Right lobe of liver (tissue), 6 donors: ENCODE measurements at regions not wholly inside any gene's neighbourhood (a gene's known extent, or its start where the extent isn't known, plus 50 kb on each side); places are given as distances from the start of the nearest gene placed in this dataset.

Experiments used
- ATAC-seq, 4 donors: fragments of 200-7000 bp; cut with Tn5 transposase; one replicate each; pipeline ENCODE4 v1.9.1; 2020; ENCODE audit warnings: mild to moderate bottlenecking in 4 of 4, moderate library complexity in 4 of 4
- DNase-seq, 3 donors: peaks; one replicate each; pipeline ENCODE4 v3.0.0-alpha.2; 2020
- H3K27ac ChIP-seq, 3 donors: fragments of 200-600 bp; one replicate each; pipeline ENCODE4 v1.8.0; 2022
- H3K27me3 ChIP-seq, 2 donors: fragments of 200-600 bp; one replicate each; pipeline ENCODE4 v1.8.0; 2022
- H3K36me3 ChIP-seq, 4 donors: fragments of 200-600 bp; sonication (generic) in 1 of 4; one replicate each; pipeline versions ENCODE4 v1.5.1 to v1.8.0; 2017 to 2022; ENCODE audit warnings: control low read depth in 1 of 4
- H3K4me1 ChIP-seq, 4 donors: fragments of 200-600 bp; sonication (generic) in 1 of 4; one replicate each; pipeline versions ENCODE4 v1.5.1 to v1.8.0; 2017 to 2022; ENCODE audit warnings: control low read depth in 1 of 4
- H3K4me3 ChIP-seq, 3 donors: fragments of 200-600 bp; one replicate each; pipeline ENCODE4 v1.8.0; 2022
- H3K9me3 ChIP-seq, 4 donors: fragments of 200-600 bp; sonication (generic) in 1 of 4; one replicate each; pipeline versions ENCODE4 v1.5.1 to v1.8.0; 2017 to 2022; ENCODE audit warnings: control low read depth in 1 of 4
- POLR2A ChIP-seq: fragments of 450-650 bp; IDR thresholded peaks from one replicate; pipeline ENCODE4 v1.6.1; 2017; ENCODE audit warnings: antibody characterized with exemption, mild to moderate bottlenecking
- WGBS: methylation state at CpG from one replicate; pipeline ENCODE4 v1.1.6; 2018; ENCODE audit warnings: low coverage, low lambda C conversion rate; ENCODE audit not compliant: insufficient coverage; ENCODE audit errors: missing lambda C conversion rate; 5-methylcytosine and 5-hydroxymethylcytosine counted together
- intact Hi-C, 2 donors: fragments of 100-400 bp; cut with DNase I; formaldehyde crosslinking; loops; one replicate each; pipeline versions ENCODE4 v1.11.2 to v1.14.1; 2022
- TF ChIP-seq, protein P1 (sequence below), 4 donors: fragments of 200-600 bp in 3 of 4; fragments of 450-650 bp in 1 of 4; IDR thresholded peaks; one replicate each; pipeline versions ENCODE4 v1.5.1 to v1.8.0; 2016 to 2022; ENCODE audit warnings: antibody characterized with exemption in 4 of 4, mild to moderate bottlenecking in 2 of 4
- donor health status: DM: no; HTN: yes; CAD: no.
- donor health status: DM: no; HTN: no; CAD: no.
- donor health status: DM: no; HTN: no; CAD: no.
- donor health status: DM: no; HTN: yes; CAD: no.
- donor health status: DM: no; HTN: yes; CAD: no.

DNA sequence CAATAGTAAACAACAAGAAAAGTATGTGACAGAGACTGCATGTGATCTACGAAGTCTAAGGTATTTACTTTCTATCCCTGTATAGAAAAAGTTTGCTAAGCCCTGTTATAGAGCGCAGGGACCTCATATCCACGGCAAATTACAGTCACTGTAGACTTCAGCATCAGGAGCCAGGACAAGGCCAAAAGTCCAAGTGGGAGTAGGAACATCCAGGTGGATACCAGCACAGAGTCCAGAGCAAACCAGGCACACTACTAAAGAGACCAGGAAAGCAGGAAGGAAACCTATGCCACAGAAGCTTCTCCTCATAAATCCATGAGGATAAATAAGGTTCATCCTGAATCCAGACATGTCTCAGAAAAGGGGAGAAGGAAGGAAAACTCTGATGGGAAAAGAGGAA lies 342.2 kb upstream of the HTR2A start:
- no peak for DNase-seq
- H3K4me1 ChIP-seq: no peaks in the 10 kb centered on the region
- no peaks in the 10 kb centered on the region for H3K27me3 ChIP-seq
- intact Hi-C loops: no loop called here
- TF ChIP-seq, protein P1, sequence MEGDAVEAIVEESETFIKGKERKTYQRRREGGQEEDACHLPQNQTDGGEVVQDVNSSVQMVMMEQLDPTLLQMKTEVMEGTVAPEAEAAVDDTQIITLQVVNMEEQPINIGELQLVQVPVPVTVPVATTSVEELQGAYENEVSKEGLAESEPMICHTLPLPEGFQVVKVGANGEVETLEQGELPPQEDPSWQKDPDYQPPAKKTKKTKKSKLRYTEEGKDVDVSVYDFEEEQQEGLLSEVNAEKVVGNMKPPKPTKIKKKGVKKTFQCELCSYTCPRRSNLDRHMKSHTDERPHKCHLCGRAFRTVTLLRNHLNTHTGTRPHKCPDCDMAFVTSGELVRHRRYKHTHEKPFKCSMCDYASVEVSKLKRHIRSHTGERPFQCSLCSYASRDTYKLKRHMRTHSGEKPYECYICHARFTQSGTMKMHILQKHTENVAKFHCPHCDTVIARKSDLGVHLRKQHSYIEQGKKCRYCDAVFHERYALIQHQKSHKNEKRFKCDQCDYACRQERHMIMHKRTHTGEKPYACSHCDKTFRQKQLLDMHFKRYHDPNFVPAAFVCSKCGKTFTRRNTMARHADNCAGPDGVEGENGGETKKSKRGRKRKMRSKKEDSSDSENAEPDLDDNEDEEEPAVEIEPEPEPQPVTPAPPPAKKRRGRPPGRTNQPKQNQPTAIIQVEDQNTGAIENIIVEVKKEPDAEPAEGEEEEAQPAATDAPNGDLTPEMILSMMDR (IDR thresholded peaks at IDR 0.05): no peak
- no peak for TF ChIP-seq POLR2A
- H3K27ac ChIP-seq: no peak overlapping the region
- WGBS: 71% methylated on average over 3 of the region's 3 CpGs
- no peaks in the 10 kb centered on the region for H3K36me3 ChIP-seq
- no peak overlapping the region for H3K4me3 ChIP-seq
- peak in 1 of 4 donors; percentile 40 for ATAC-seq
- no peaks in the 10 kb centered on the region for H3K9me3 ChIP-seq

DNA sequence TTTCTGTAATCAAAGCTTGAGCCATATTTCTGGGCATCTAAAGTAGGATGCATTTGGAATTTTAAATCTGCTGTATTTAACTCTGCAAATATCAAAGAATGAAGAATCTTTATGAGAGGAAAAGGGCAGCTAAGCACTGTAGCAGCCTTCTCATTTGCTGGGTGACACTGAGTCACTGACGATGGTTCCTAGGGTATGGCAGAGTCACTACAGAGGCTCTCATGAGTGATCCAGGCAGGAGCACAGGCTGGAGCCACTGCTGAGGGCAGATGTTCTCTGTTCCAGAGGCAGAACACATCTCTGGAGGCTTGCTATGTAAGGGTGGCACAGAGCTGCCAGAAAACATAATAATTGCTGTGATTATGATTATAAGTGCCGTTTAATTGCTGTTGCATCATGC lies 340.7 kb upstream of the HTR2A start:
- TF ChIP-seq, protein P1 (IDR thresholded peaks at IDR 0.05): no peak
- TF ChIP-seq POLR2A: no peak
- H3K27me3 ChIP-seq: no peaks in the 10 kb centered on the region
- H3K9me3 ChIP-seq: no peaks in the 10 kb centered on the region
- no peak overlapping the region for H3K4me3 ChIP-seq
- no peak for ATAC-seq
- 66% methylated on average over 2 of the region's 2 CpGs for WGBS
- H3K27ac ChIP-seq: no peak overlapping the region
- DNase-seq: no peak
- intact Hi-C loops: no loop called here
- H3K36me3 ChIP-seq: no peaks in the 10 kb centered on the region
- H3K4me1 ChIP-seq: no peaks in the 10 kb centered on the region

DNA sequence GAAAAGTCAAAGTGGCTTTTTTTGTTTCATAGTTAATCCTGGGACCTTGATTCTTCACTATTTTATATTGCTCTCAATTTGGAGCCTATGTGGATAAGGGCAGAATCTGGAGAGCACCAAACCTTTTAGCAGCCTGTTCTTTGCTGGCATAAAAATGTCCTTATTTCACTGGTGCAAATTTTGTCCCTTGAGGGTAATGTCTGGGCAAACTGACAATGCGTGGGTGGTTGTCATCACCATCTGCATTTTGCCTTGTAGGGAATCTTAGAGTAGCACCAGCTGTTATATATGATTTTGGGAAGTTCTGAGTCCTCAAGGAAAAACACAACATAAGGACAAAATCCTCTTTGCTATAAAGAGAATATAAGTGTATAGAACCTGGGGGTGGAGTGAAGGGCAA lies 336.9 kb upstream of the HTR2A start:
- H3K9me3 ChIP-seq: no peaks in the 10 kb centered on the region
- H3K27ac ChIP-seq: no peak overlapping the region
- no peaks in the 10 kb centered on the region for H3K27me3 ChIP-seq
- no peaks in the 10 kb centered on the region for H3K4me1 ChIP-seq
- TF ChIP-seq POLR2A: no peak
- TF ChIP-seq, protein P1 (IDR thresholded peaks at IDR 0.05): no peak
- no peaks in the 10 kb centered on the region for H3K36me3 ChIP-seq
- no peak for DNase-seq
- no peak overlapping the region for H3K4me3 ChIP-seq
- intact Hi-C loops: no loop called here
- ATAC-seq: no peak
- 67% methylated on average over 1 of the region's 1 CpG for WGBS

DNA sequence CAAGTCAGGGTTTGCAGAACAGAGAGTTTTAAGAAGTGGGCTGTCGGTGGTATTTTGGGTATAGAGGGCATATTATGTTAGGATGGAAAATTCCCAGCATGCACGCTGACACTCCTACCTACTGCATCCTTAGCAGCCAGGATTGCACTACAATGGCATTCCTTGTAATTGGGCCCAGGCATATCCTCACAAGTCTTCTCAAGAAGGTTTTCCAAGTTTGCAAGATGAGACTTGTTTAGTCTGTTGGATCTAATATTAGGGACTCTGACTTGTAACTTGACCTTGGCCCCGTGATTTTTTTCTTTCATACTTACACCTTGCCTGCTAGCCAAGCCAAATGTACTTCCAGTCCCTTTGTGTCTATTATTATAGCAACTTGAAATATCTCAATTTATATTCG lies 335.7 kb upstream of the HTR2A start:
- Histone ChIP-seq H3K27ac (no peak overlapping the region), H3K4me3 (no peak overlapping the region), H3K4me1 (no peaks in the 10 kb centered on the region), H3K9me3 (no peaks in the 10 kb centered on the region), H3K27me3 (no peaks in the 10 kb centered on the region), H3K36me3 (no peaks in the 10 kb centered on the region)
- DNase-seq (no peak), ATAC-seq (no peak)
- no peak for TF ChIP-seq POLR2A
- TF ChIP-seq, protein P1 (IDR thresholded peaks at IDR 0.05): no peak
- WGBS: 74% methylated on average over 3 of the region's 4 CpGs
- intact Hi-C loops: no loop called here

GRCh38 chr13:47230155-47230554 lies 333.3 kb upstream of the HTR2A start:
- DNase-seq: no peak
- H3K4me1 ChIP-seq: no peaks in the 10 kb centered on the region
- ATAC-seq: no peak
- no peaks in the 10 kb centered on the region for H3K9me3 ChIP-seq
- TF ChIP-seq, protein P1 (IDR thresholded peaks at IDR 0.05): no peak
- no peak for TF ChIP-seq POLR2A
- H3K4me3 ChIP-seq: no peak overlapping the region
- no peak overlapping the region for H3K27ac ChIP-seq
- H3K27me3 ChIP-seq: no peaks in the 10 kb centered on the region
- intact Hi-C loops: no loop called here
- 37% methylated on average over 2 of the region's 2 CpGs for WGBS
- H3K36me3 ChIP-seq: no peaks in the 10 kb centered on the region
